Spleen (tissue), 7 donors: ENCODE measurements at regions not wholly inside any gene's neighbourhood (a gene's known extent, or its start where the extent isn't known, plus 50 kb on each side); places are given as distances from the start of the nearest gene placed in this dataset.

Source experiments
- CTCF ChIP-seq, 11 experiments: fragments of 200-600 bp in 7 of 11; fragments of 450-650 bp in 4 of 11; sonication (generic) in 4 of 11; IDR thresholded peaks in 8 of 11; conservative IDR thresholded peaks in 3 of 11; 1 replicate in 7 of 11; 2 replicates in 4 of 11; pipeline versions ENCODE4 v1.4.0 to v1.8.0; 2016 to 2021; ENCODE audit warnings: antibody characterized with exemption in 11 of 11, inconsistent platforms in 4 of 11, mild to moderate bottlenecking in 1 of 11
- POLR2A ChIP-seq, 3 donors: fragments of 450-650 bp; IDR thresholded peaks; one replicate each; pipeline ENCODE4 v1.5.1; 2017; ENCODE audit warnings: antibody characterized with exemption in 3 of 3, mild to moderate bottlenecking in 1 of 3
- POLR2AphosphoS5 ChIP-seq, 3 donors: sonication (generic); formaldehyde crosslinking; IDR thresholded peaks; one replicate each; pipeline ENCODE4 v1.5.1; 2017; ENCODE audit warnings: antibody characterized with exemption in 3 of 3
- donor health status: DM: no; HTN: no; CAD: no; lungs with moderate emphysema.
- donor health status: DM: no; HTN: no; CAD: no.
- donor health status: DM: no; HTN: no; CAD: no.

- no peak for TF ChIP-seq POLR2AphosphoS5 (IDR thresholded peaks at IDR 0.05)
- no peak for TF ChIP-seq CTCF (IDR thresholded peaks at IDR 0.05 in 8 of 11, conservative IDR thresholded peaks at IDR 0.05 in 3 of 11)
- TF ChIP-seq POLR2A (IDR thresholded peaks at IDR 0.05), result no peak
These were observed 214.2 kb upstream of the PDE10A start for GRCh38 chr6:165877192-165877591.
